Ishikawa (cell line): ENCODE measurements at regions not wholly inside any gene's neighbourhood (a gene's known extent, or its start where the extent isn't known, plus 50 kb on each side); places are given as distances from the start of the nearest gene placed in this dataset.

Experiments used
- CEBPB ChIP-seq: IDR thresholded peaks from 2 replicates; pipeline ENCODE4 v1.6.1; 2012
- CREB1 ChIP-seq: IDR thresholded peaks from 2 replicates; pipeline ENCODE4 v1.6.1; 2012; ENCODE audit warnings: low read depth
- EGR1 ChIP-seq: IDR thresholded peaks from 2 replicates; pipeline ENCODE4 v1.6.1; 2012
- EP300 ChIP-seq: IDR thresholded peaks from 2 replicates; pipeline ENCODE4 v1.6.1; 2012; ENCODE audit warnings: borderline replicate concordance
- FOXM1 ChIP-seq: IDR thresholded peaks from 2 replicates; pipeline ENCODE4 v1.6.1; 2012; ENCODE audit warnings: low read depth, borderline replicate concordance
- NFIC ChIP-seq: IDR thresholded peaks from 2 replicates; pipeline ENCODE4 v1.6.1; 2012
- RAD21 ChIP-seq: IDR thresholded peaks from 2 replicates; pipeline ENCODE4 v1.6.1; 2012; ENCODE audit warnings: low read depth
- TAF1 ChIP-seq: IDR thresholded peaks from 2 replicates; pipeline ENCODE4 v1.6.1; 2012; ENCODE audit warnings: low read depth, mild to moderate bottlenecking
- TCF12 ChIP-seq: IDR thresholded peaks from 2 replicates; pipeline ENCODE4 v1.6.1; 2012; ENCODE audit warnings: low read depth
- TEAD4 ChIP-seq: IDR thresholded peaks from 2 replicates; pipeline ENCODE4 v1.6.1; 2012
- YY1 ChIP-seq: IDR thresholded peaks from 2 replicates; pipeline ENCODE4 v1.6.1; 2012; ENCODE audit warnings: low read depth
- ZBTB7A ChIP-seq: IDR thresholded peaks from 2 replicates; pipeline ENCODE4 v1.6.1; 2012; ENCODE audit warnings: low read depth
- TF ChIP-seq, protein P1 (sequence below): IDR thresholded peaks from 2 replicates; pipeline ENCODE4 v1.6.1; 2012; ENCODE audit warnings: low read depth, mild to moderate bottlenecking
- TF ChIP-seq, protein P2 (sequence below): IDR thresholded peaks from 2 replicates; pipeline ENCODE4 v1.6.1; 2012
- TF ChIP-seq, protein P3 (sequence below): IDR thresholded peaks from 2 replicates; pipeline ENCODE4 v1.6.1; 2012

DNA sequence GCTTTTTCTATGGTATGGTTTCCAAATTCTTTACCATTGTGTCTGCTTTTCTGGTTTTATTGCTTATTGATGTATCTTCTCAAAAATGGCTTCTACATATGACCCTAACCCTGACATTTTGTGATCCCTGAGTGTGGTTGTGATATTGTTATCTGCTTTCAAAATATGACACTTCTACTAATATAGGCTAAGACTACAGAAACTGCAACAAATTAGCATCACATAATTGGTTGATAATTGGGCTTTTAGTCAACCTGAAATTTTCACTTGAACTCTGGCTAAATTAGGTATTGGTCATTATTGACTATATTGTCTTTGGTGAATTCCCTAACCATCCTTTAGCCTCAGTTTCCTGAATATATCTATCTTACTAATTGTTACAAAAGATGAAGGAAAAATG is 246.1 kb downstream of the PIK3C3 start:
- TF ChIP-seq ZBTB7A, result no peak
- no peak for TF ChIP-seq FOXM1
- no peak for TF ChIP-seq EGR1
- TF ChIP-seq, protein P1, sequence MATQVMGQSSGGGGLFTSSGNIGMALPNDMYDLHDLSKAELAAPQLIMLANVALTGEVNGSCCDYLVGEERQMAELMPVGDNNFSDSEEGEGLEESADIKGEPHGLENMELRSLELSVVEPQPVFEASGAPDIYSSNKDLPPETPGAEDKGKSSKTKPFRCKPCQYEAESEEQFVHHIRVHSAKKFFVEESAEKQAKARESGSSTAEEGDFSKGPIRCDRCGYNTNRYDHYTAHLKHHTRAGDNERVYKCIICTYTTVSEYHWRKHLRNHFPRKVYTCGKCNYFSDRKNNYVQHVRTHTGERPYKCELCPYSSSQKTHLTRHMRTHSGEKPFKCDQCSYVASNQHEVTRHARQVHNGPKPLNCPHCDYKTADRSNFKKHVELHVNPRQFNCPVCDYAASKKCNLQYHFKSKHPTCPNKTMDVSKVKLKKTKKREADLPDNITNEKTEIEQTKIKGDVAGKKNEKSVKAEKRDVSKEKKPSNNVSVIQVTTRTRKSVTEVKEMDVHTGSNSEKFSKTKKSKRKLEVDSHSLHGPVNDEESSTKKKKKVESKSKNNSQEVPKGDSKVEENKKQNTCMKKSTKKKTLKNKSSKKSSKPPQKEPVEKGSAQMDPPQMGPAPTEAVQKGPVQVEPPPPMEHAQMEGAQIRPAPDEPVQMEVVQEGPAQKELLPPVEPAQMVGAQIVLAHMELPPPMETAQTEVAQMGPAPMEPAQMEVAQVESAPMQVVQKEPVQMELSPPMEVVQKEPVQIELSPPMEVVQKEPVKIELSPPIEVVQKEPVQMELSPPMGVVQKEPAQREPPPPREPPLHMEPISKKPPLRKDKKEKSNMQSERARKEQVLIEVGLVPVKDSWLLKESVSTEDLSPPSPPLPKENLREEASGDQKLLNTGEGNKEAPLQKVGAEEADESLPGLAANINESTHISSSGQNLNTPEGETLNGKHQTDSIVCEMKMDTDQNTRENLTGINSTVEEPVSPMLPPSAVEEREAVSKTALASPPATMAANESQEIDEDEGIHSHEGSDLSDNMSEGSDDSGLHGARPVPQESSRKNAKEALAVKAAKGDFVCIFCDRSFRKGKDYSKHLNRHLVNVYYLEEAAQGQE, result no peak
- no peak for TF ChIP-seq YY1
- TF ChIP-seq EP300, result no peak
- TF ChIP-seq RAD21, result no peak
- no peak for TF ChIP-seq TCF12
- no peak for TF ChIP-seq TAF1
- TF ChIP-seq NFIC, result no peak
- TF ChIP-seq TEAD4, result no peak
- TF ChIP-seq, protein P2, sequence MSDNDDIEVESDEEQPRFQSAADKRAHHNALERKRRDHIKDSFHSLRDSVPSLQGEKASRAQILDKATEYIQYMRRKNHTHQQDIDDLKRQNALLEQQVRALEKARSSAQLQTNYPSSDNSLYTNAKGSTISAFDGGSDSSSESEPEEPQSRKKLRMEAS, result no peak
- TF ChIP-seq, protein P3, sequence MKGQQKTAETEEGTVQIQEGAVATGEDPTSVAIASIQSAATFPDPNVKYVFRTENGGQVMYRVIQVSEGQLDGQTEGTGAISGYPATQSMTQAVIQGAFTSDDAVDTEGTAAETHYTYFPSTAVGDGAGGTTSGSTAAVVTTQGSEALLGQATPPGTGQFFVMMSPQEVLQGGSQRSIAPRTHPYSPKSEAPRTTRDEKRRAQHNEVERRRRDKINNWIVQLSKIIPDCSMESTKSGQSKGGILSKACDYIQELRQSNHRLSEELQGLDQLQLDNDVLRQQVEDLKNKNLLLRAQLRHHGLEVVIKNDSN, result no peak
- no peak for TF ChIP-seq CREB1
- no peak for TF ChIP-seq CEBPB

DNA sequence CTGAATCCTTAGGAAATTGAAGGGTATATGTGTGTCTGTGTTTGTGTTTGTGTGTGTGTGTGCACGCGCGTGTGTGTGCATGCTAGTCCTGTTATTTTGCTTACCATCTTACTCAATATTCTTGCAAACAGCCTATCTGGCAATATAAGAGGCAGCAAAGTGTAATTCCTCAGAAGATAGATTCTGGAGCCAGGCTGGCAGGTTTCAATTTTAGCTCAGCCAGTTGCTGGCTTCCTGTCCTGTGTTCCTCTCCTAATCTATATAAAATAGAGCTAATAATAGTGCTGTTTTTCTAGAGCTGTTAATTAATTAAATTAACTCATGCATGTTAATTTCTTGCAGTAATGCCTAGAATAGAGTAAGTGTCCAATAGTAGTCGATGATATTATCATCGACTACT is 256.2 kb downstream of the PIK3C3 start:
- TF ChIP-seq, protein P2, result no peak
- TF ChIP-seq TCF12 (no peak), RAD21 (no peak), TEAD4 (no peak), EP300 (no peak), ZBTB7A (no peak), TAF1 (no peak), EGR1 (no peak), FOXM1 (no peak), CREB1 (no peak), YY1 (no peak), NFIC (no peak), CEBPB (no peak)
- TF ChIP-seq, protein P3, result no peak
- TF ChIP-seq, protein P1, result no peak

- TF ChIP-seq, protein P1, result no peak
- TF ChIP-seq TCF12 (no peak), ZBTB7A (no peak), EP300 (no peak), FOXM1 (no peak), RAD21 (no peak), CEBPB (no peak)
- TF ChIP-seq, protein P2, result no peak
- TF ChIP-seq, protein P3, result no peak
These were observed 267.5 kb downstream of the PIK3C3 start for GRCh38 chr18:42222557-42222956.

DNA sequence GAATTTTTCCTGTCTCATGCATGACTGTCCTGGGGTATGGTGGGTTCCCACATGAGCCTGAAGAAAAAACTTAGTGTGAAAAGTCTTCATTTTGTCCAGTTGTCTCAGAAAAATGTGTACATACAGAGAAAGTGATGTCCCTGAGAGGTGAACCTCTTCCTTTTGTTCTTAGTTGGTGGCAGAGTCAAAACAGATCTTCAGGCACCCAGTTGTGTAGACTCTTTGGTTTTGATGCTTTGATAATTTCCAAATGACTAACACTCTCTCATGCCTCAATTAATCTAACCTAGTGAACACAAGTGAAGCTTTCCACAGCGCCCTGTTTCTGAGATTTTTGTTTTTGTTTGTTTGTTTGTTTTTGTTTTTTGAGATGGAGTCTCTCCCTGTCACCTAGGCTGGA is 273.5 kb downstream of the PIK3C3 start:
- no peak for TF ChIP-seq EP300
- no peak for TF ChIP-seq TEAD4
- TF ChIP-seq, protein P3, result no peak
- TF ChIP-seq TAF1, result no peak
- no peak for TF ChIP-seq TCF12
- no peak for TF ChIP-seq ZBTB7A
- TF ChIP-seq CREB1, result no peak
